ENCODE measurements at regions not wholly inside any gene's neighbourhood (a gene's known extent, or its start where the extent isn't known, plus 50 kb on each side); places are given as distances from the start of the nearest gene placed in this dataset.

- no peaks in the 10 kb centered on the region for H3K79me2 ChIP-seq (ENCODE audit: insufficient read depth, low read length)
- H2AFZ ChIP-seq (ENCODE audit: insufficient read depth, low read depth, low read length, poor library complexity, severe bottlenecking) = no peak overlapping the region
- intact Hi-C loops (cut with micrococcal nuclease) = no loop called here
- Mint-ChIP-seq H3K27me3 (ENCODE audit: low read depth in 3 of 3) (peaks cover 0 to 3% (median 0%) of the 10 kb centered on the region in 3 donors), H3K4me3 (no peak overlapping the region), H3K4me1 (no peaks in the 10 kb centered on the region), H3K36me3 (no peaks in the 10 kb centered on the region), H3K9me3 (peaks cover 3 to 14% (median 7%) of the 10 kb centered on the region in 7 donors), H3K27ac (no peak overlapping the region)
- no peaks in the 10 kb centered on the region for H3K9me3 ChIP-seq (replicated peaks in 1 of 2; ENCODE audit: control insufficient read depth in 1 of 2, insufficient read depth in 1 of 2, low read length in 2 of 2)
- no peak overlapping the region for H3K4me2 ChIP-seq (replicated peaks; ENCODE audit: extremely low read depth, low read length, poor library complexity, severe bottlenecking)
- H3K9ac ChIP-seq (ENCODE audit: insufficient read depth, low read length, poor library complexity, severe bottlenecking) = no peak overlapping the region
- DNase-seq = no peak
- no peak overlapping the region for H3K27ac ChIP-seq (ENCODE audit: low read depth in 1 of 2, low read length in 2 of 2)
- H3K27me3 ChIP-seq (ENCODE audit: control insufficient read depth in 2 of 2, insufficient read depth in 2 of 2, low read length in 2 of 2) = no peaks in the 10 kb centered on the region
- no peaks in the 10 kb centered on the region for H4K20me1 ChIP-seq (ENCODE audit: insufficient read depth, low read length)
- no peaks in the 10 kb centered on the region for H3K36me3 ChIP-seq (replicated peaks in 1 of 2; ENCODE audit: control insufficient read depth in 1 of 2, insufficient read depth in 2 of 2, low read length in 2 of 2)
- TF ChIP-seq, protein P1, sequence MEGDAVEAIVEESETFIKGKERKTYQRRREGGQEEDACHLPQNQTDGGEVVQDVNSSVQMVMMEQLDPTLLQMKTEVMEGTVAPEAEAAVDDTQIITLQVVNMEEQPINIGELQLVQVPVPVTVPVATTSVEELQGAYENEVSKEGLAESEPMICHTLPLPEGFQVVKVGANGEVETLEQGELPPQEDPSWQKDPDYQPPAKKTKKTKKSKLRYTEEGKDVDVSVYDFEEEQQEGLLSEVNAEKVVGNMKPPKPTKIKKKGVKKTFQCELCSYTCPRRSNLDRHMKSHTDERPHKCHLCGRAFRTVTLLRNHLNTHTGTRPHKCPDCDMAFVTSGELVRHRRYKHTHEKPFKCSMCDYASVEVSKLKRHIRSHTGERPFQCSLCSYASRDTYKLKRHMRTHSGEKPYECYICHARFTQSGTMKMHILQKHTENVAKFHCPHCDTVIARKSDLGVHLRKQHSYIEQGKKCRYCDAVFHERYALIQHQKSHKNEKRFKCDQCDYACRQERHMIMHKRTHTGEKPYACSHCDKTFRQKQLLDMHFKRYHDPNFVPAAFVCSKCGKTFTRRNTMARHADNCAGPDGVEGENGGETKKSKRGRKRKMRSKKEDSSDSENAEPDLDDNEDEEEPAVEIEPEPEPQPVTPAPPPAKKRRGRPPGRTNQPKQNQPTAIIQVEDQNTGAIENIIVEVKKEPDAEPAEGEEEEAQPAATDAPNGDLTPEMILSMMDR (IDR thresholded peaks at IDR 0.05) = no peak
- 100% methylated on average over 1 of the region's 1 CpG for WGBS (ENCODE audit: insufficient coverage)
- H3K4me3 ChIP-seq (replicated peaks in 1 of 3; ENCODE audit: low read depth in 2 of 3, low read length in 3 of 3) = no peak overlapping the region
- H3K4me1 ChIP-seq (ENCODE audit: control insufficient read depth in 1 of 2, insufficient read depth in 2 of 2, low read length in 2 of 2) = no peaks in the 10 kb centered on the region
These were observed 215.8 kb upstream of the FZD8 start for GRCh38 chr10:35857860-35858259.

DNA sequence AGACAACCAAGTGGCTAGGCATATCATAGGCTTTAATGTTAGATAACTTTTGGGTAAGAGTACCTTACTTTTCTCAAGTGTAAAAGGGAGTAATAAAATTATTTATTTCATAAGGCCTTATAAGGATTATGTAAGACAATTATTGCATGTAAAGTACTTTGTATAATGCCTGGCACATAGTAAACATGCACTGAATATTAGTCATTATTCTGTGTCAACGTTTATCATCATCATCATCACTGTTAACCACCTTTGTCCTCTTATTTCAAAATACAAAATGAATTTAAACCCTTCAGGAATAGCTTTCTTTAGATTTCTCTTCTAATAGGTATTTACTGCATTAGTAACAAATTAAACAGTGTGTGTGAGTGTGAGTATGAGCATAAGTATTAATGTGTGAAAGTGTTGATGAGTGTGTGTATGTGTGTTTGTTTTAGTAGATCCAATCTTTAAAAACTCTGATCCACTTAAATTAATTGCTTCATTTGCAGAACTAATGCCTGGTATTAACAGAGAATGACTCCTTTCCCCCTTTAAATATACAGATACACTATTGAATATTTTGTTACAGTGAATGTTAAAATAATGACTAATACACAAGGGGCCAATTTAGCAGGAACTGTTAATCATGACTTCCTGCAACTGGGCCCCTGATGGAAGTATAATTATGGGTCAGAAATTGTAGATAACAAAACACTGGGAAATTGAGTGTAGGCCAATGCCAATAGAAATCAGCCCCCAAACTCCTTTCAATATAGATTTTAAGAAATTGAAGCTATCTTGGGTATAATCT lies 213.3 kb upstream of the FZD8 start:
- no peak overlapping the region for H3K27ac Mint-ChIP-seq
- no peak overlapping the region for H3K4me3 Mint-ChIP-seq
- Histone ChIP-seq H3K9ac (ENCODE audit: insufficient read depth, low read length, poor library complexity, severe bottlenecking) (no peak overlapping the region), H4K20me1 (ENCODE audit: insufficient read depth, low read length) (no peaks in the 10 kb centered on the region), H3K9me3 (replicated peaks in 1 of 2; ENCODE audit: control insufficient read depth in 1 of 2, insufficient read depth in 1 of 2, low read length in 2 of 2) (peaks cover 0 to 2% of the 10 kb centered on the region in 2 donors), H2AFZ (ENCODE audit: insufficient read depth, low read depth, low read length, poor library complexity, severe bottlenecking) (no peak overlapping the region), H3K27ac (ENCODE audit: low read depth in 1 of 2, low read length in 2 of 2) (no peak overlapping the region), H3K79me2 (ENCODE audit: insufficient read depth, low read length) (no peaks in the 10 kb centered on the region), H3K27me3 (ENCODE audit: control insufficient read depth in 2 of 2, insufficient read depth in 2 of 2, low read length in 2 of 2) (no peaks in the 10 kb centered on the region), H3K4me3 (replicated peaks in 1 of 3; ENCODE audit: low read depth in 2 of 3, low read length in 3 of 3) (no peak overlapping the region), H3K4me2 (replicated peaks; ENCODE audit: extremely low read depth, low read length, poor library complexity, severe bottlenecking) (no peak overlapping the region), H3K36me3 (replicated peaks in 1 of 2; ENCODE audit: control insufficient read depth in 1 of 2, insufficient read depth in 2 of 2, low read length in 2 of 2) (no peaks in the 10 kb centered on the region), H3K4me1 (ENCODE audit: control insufficient read depth in 1 of 2, insufficient read depth in 2 of 2, low read length in 2 of 2) (no peaks in the 10 kb centered on the region)
- intact Hi-C loops (cut with micrococcal nuclease) = no loop called here
- TF ChIP-seq, protein P1 (IDR thresholded peaks at IDR 0.05) = no peak
- no peaks in the 10 kb centered on the region for H3K4me1 Mint-ChIP-seq
- H3K9me3 Mint-ChIP-seq = peaks cover 0 to 12% (median 3%) of the 10 kb centered on the region in 7 donors
- H3K36me3 Mint-ChIP-seq = no peaks in the 10 kb centered on the region
- no peak for DNase-seq
- WGBS (ENCODE audit: insufficient coverage) = no CpG with 5 or more reads among the region's 1 CpG
- peaks cover 0 to 3% (median 0%) of the 10 kb centered on the region in 3 donors for H3K27me3 Mint-ChIP-seq (ENCODE audit: low read depth in 3 of 3)
